Neural cell (in vitro differentiated cells): ENCODE measurements at regions not wholly inside any gene's neighbourhood (a gene's known extent, or its start where the extent isn't known, plus 50 kb on each side); places are given as distances from the start of the nearest gene placed in this dataset.

Experiments
- H2AFZ ChIP-seq: fragments of 200-600, 300-800 bp; sonication (generic), shearing (Covaris generic); 2 replicates; pipeline ENCODE4 v1.6.0; 2014; ENCODE audit warnings: low read depth, mild to moderate bottlenecking, antibody characterized with exemption, low read length, moderate library complexity
- H3F3A ChIP-seq: fragments of 200-600 bp; shearing (Covaris generic); 2 replicates; pipeline ENCODE4 v1.6.1; 2016; ENCODE audit warnings: mild to moderate bottlenecking, moderate library complexity, mixed read lengths, antibody characterized with exemption, low read length; ENCODE audit not compliant: insufficient read depth, poor library complexity, severe bottlenecking
- H3K27ac ChIP-seq: fragments of 200-600, 300-800 bp; sonication (generic), shearing (Covaris generic); 2 replicates; pipeline ENCODE4 v1.5.1; 2014; ENCODE audit warnings: mild to moderate bottlenecking, low read length, moderate library complexity
- H3K27me3 ChIP-seq: fragments of 300-800, 200-600 bp; sonication (generic), shearing (Covaris generic); 2 replicates; pipeline ENCODE4 v1.6.0; 2014; ENCODE audit warnings: mild to moderate bottlenecking, low read depth, low read length, moderate library complexity; ENCODE audit not compliant: insufficient read depth
- H3K36me3 ChIP-seq: fragments of 300-800, 200-600 bp; sonication (generic), shearing (Covaris generic); 2 replicates; pipeline ENCODE4 v1.5.1; 2014; ENCODE audit warnings: mild to moderate bottlenecking, antibody characterized with exemption, low read length, moderate library complexity; ENCODE audit not compliant: insufficient read depth
- H3K4me2 ChIP-seq: fragments of 300-800, 200-600 bp; sonication (generic), shearing (Covaris generic); 2 replicates; pipeline ENCODE4 v1.6.0; 2014; ENCODE audit warnings: mild to moderate bottlenecking, low read length
- H3K4me3 ChIP-seq: fragments of 300-800, 200-600 bp; sonication (generic), shearing (Covaris generic); 2 replicates; pipeline ENCODE4 v1.5.1; 2014; ENCODE audit warnings: mild to moderate bottlenecking, low read length, moderate library complexity
- H3K79me2 ChIP-seq: fragments of 200-600 bp; shearing (Covaris generic); replicated peaks from 2 replicates; pipeline ENCODE4 v1.6.0; 2014; ENCODE audit warnings: mild to moderate bottlenecking, low read length, moderate library complexity; ENCODE audit not compliant: insufficient read depth
- H3K9ac ChIP-seq: fragments of 300-800, 200-600 bp; sonication (generic), shearing (Covaris generic); 2 replicates; pipeline ENCODE4 v1.6.1; 2016; ENCODE audit warnings: mild to moderate bottlenecking, low read length, mixed read lengths
- H3K9me2 ChIP-seq: fragments of 200-600 bp; shearing (Covaris generic); 2 replicates; pipeline ENCODE4 v1.6.1; 2016; ENCODE audit warnings: mild to moderate bottlenecking, low read length, mixed read lengths; ENCODE audit not compliant: insufficient read depth
- H3K9me3 ChIP-seq: fragments of 200-600, 300-800 bp; sonication (generic), shearing (Covaris generic); 2 replicates; pipeline ENCODE4 v1.6.1; 2016; ENCODE audit warnings: mild to moderate bottlenecking, mixed run types, low read length, moderate library complexity, mixed read lengths
- H4K20me1 ChIP-seq: fragments of 200-600 bp; shearing (Covaris generic); 2 replicates; pipeline ENCODE4 v1.6.1; 2016; ENCODE audit warnings: mild to moderate bottlenecking, mixed run types; ENCODE audit not compliant: insufficient read depth
- CTCF ChIP-seq: fragments of 450-650 bp; IDR thresholded peaks from 2 replicates; pipeline ENCODE4 v1.5.1; 2014; ENCODE audit warnings: antibody characterized with exemption, mild to moderate bottlenecking, moderate library complexity; ENCODE audit not compliant: poor library complexity, severe bottlenecking
- EP300 ChIP-seq: fragments of 450-650 bp; conservative IDR thresholded peaks from 2 replicates; pipeline ENCODE4 v1.6.1; 2014; ENCODE audit warnings: antibody characterized with exemption, mild to moderate bottlenecking, moderate library complexity; ENCODE audit not compliant: poor library complexity, severe bottlenecking
- EZH2 ChIP-seq: fragments of 200-600, 300-800 bp; shearing (Covaris generic), sonication (generic); IDR thresholded peaks from 2 replicates; pipeline ENCODE4 v1.6.1; 2014; ENCODE audit warnings: antibody characterized with exemption, low read length, borderline replicate concordance, mild to moderate bottlenecking; ENCODE audit not compliant: insufficient read depth, poor library complexity, severe bottlenecking
- MXI1 ChIP-seq: fragments of 450-650 bp; conservative IDR thresholded peaks from 2 replicates; pipeline ENCODE4 v1.6.1; 2014; ENCODE audit warnings: antibody characterized with exemption, mild to moderate bottlenecking; ENCODE audit not compliant: poor library complexity, severe bottlenecking
- POLR2AphosphoS5 ChIP-seq: IDR thresholded peaks from 2 replicates; pipeline ENCODE4 v1.6.1; 2012
- RAD21 ChIP-seq: fragments of 450-650 bp; conservative IDR thresholded peaks from 2 replicates; pipeline ENCODE4 v1.6.1; 2014; ENCODE audit warnings: antibody characterized with exemption, mild to moderate bottlenecking, moderate library complexity
- REST ChIP-seq: IDR thresholded peaks from 2 replicates; pipeline ENCODE4 v1.6.1; 2012; ENCODE audit warnings: borderline replicate concordance
- SMC3 ChIP-seq: fragments of 450-650 bp; conservative IDR thresholded peaks from 2 replicates; pipeline ENCODE4 v1.6.1; 2014; ENCODE audit warnings: antibody characterized with exemption, mild to moderate bottlenecking, moderate library complexity; ENCODE audit not compliant: poor library complexity
- TAF1 ChIP-seq: IDR thresholded peaks from 2 replicates; pipeline ENCODE4 v1.6.1; 2012; ENCODE audit warnings: low read depth

GRCh38 chr9:38214432-38214831 is 145.4 kb upstream of the SHB start:
- no peak overlapping the region for H3K4me2 ChIP-seq
- H3K9me3 ChIP-seq = no peaks in the 10 kb centered on the region
- H4K20me1 ChIP-seq = no peaks in the 10 kb centered on the region
- H3K79me2 ChIP-seq = no peaks in the 10 kb centered on the region
- TF ChIP-seq MXI1 (no peak), EP300 (no peak), RAD21 (no peak), SMC3 (no peak), POLR2AphosphoS5 (no peak), EZH2 (no peak), TAF1 (no peak), CTCF (no peak), REST (no peak)
- H3F3A ChIP-seq = no peaks in the 10 kb centered on the region
- no peak overlapping the region for H3K9ac ChIP-seq
- H3K36me3 ChIP-seq = no peaks in the 10 kb centered on the region
- H3K4me3 ChIP-seq = no peak overlapping the region
- H3K27me3 ChIP-seq = no peaks in the 10 kb centered on the region
- no peak overlapping the region for H3K27ac ChIP-seq
- H3K9me2 ChIP-seq = no peaks in the 10 kb centered on the region
- no peak overlapping the region for H2AFZ ChIP-seq

GRCh38 chr9:38213631-38214299 is 144.7 kb upstream of the SHB start:
- no peaks in the 10 kb centered on the region for H3K27me3 ChIP-seq
- no peak overlapping the region for H3K4me2 ChIP-seq

More at GRCh38 chr9:38213631-38214299, 144.7 kb upstream of the SHB start:
- no peak overlapping the region for H2AFZ ChIP-seq
- H3K36me3 ChIP-seq = no peaks in the 10 kb centered on the region
- no peak overlapping the region for H3K27ac ChIP-seq
- H4K20me1 ChIP-seq = no peaks in the 10 kb centered on the region
- H3K9me2 ChIP-seq = no peaks in the 10 kb centered on the region
- H3K4me3 ChIP-seq = no peak overlapping the region
- no peak overlapping the region for H3K9ac ChIP-seq
- no peaks in the 10 kb centered on the region for H3K79me2 ChIP-seq
- TF ChIP-seq CTCF = no peak
- TF ChIP-seq MXI1 = no peak
- TF ChIP-seq RAD21 = no peak
- no peak for TF ChIP-seq EZH2
- TF ChIP-seq SMC3 = no peak
- TF ChIP-seq REST = no peak
- no peak for TF ChIP-seq POLR2AphosphoS5
- TF ChIP-seq EP300 = no peak
- no peak for TF ChIP-seq TAF1
- H3F3A ChIP-seq = no peaks in the 10 kb centered on the region
- H3K9me3 ChIP-seq = no peaks in the 10 kb centered on the region
